CD4-positive, alpha-beta T cell (primary cell): ENCODE measurements at regions not wholly inside any gene's neighbourhood (a gene's known extent, or its start where the extent isn't known, plus 50 kb on each side); places are given as distances from the start of the nearest gene placed in this dataset.

ENCODE experiments used
- ATAC-seq: fragments of 200-7000 bp; cut with Tn5 transposase; one replicate; pipeline ENCODE4 v1.10.0; 2022; ENCODE audit warnings: mild to moderate bottlenecking; ENCODE audit not compliant: poor library complexity
- CTCF ChIA-PET: fragments of 350-600 bp; sonication (Branson Sonifier 250); formaldehyde crosslinking; loops from one replicate; lab custom pipeline; 2021; ENCODE audit warnings: antibody characterized with exemption, inconsistent platforms; lab: Charles Lee
- POLR2A ChIA-PET: fragments of 350-600 bp; sonication (Branson Sonifier 250); formaldehyde crosslinking; loops from one replicate; lab custom pipeline; 2021; ENCODE audit warnings: antibody characterized with exemption, inconsistent platforms; lab: Charles Lee
- DNase-seq, 14 experiments: peaks; one replicate each; pipeline ENCODE4 v3.0.0-alpha.2; 2013 to 2020; ENCODE audit warnings: mixed read lengths in 2 of 14
- H3K27ac ChIP-seq, 2 donors: one replicate each; pipeline versions ENCODE4 v1.5.1 to v1.7.0; 2013; ENCODE audit warnings: low read length in 2 of 2, low read depth in 1 of 2, mild to moderate bottlenecking in 1 of 2
- H3K27me3 ChIP-seq, 2 experiments: 1 replicate in 1 of 2; 2 replicates in 1 of 2; pipeline versions ENCODE4 v1.6.1 to v1.7.0; 2013; ENCODE audit warnings: low read length in 2 of 2, control low read depth in 1 of 2, mild to moderate bottlenecking in 1 of 2, moderate library complexity in 1 of 2; ENCODE audit not compliant: insufficient read depth in 2 of 2, control insufficient read depth in 1 of 2
- H3K36me3 ChIP-seq: one replicate; pipeline ENCODE4 v1.6.1; 2013; ENCODE audit warnings: low read length, control low read depth; ENCODE audit not compliant: insufficient read depth
- H3K4me1 ChIP-seq: one replicate; pipeline ENCODE4 v1.6.1; 2013; ENCODE audit warnings: low read length, control low read depth; ENCODE audit not compliant: insufficient read depth
- H3K4me3 ChIP-seq: one replicate; pipeline ENCODE4 v1.5.1; 2013; ENCODE audit warnings: mild to moderate bottlenecking, low read length, moderate library complexity
- H3K9me3 ChIP-seq, 2 experiments: 1 replicate in 1 of 2; 2 replicates in 1 of 2; pipeline versions ENCODE4 v1.6.1 to v1.7.0; 2013; ENCODE audit warnings: low read length in 2 of 2, mild to moderate bottlenecking in 2 of 2, control low read depth in 1 of 2, moderate library complexity in 1 of 2; ENCODE audit not compliant: control insufficient read depth in 1 of 2, insufficient read depth in 1 of 2
- H3K27ac Mint-ChIP-seq: one replicate; pipeline ENCODE4 v1.8.0; 2020; ENCODE audit warnings: mixed read lengths
- H3K27me3 Mint-ChIP-seq: one replicate; pipeline ENCODE4 v1.8.0; 2021; ENCODE audit warnings: mixed read lengths
- H3K36me3 Mint-ChIP-seq: one replicate; pipeline ENCODE4 v1.8.0; 2021; ENCODE audit warnings: low read depth, mixed read lengths
- H3K4me1 Mint-ChIP-seq: one replicate; pipeline ENCODE4 v1.8.0; 2021; ENCODE audit warnings: low read depth, mixed read lengths
- H3K4me3 Mint-ChIP-seq: one replicate; pipeline ENCODE4 v1.8.0; 2020; ENCODE audit warnings: mild to moderate bottlenecking, mixed read lengths
- H3K9me3 Mint-ChIP-seq: one replicate; pipeline ENCODE4 v1.8.0; 2020; ENCODE audit warnings: mixed read lengths
- intact Hi-C, 2 experiments: fragments of 100-400 bp; cut with DNase I in 1 of 2; cut with micrococcal nuclease in 1 of 2; formaldehyde crosslinking; loops; one replicate each; pipeline versions ENCODE4 v1.15.1 to v1.9.0; 2023 to 2025; cut with DNase I, micrococcal nuclease
- TF ChIP-seq, protein P1 (sequence below): fragments of 200-600 bp; IDR thresholded peaks from one replicate; pipeline ENCODE4 v1.8.0; 2022; ENCODE audit warnings: antibody characterized with exemption, mild to moderate bottlenecking

DNA sequence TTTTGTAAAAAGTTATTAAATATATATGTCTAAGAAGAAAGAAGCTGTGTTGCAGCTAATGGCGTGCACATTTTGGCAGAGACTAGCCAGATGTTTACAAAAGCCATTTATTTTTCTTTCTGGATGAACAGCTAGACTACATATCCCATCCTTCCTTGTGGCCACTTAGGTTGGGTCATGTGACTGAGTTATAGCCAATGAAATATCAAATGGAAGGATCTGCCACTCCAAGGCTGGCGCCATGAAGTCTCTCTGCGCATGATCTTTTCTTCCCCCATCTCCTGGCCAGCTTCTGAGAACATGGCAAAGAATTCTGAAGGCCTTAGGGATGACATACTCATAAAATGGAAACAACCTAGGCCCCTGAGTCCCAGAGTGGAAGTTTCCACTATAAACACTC, 244.2 kb upstream of the DAB2 start:
- no peaks in the 10 kb centered on the region for H3K27me3 ChIP-seq
- H3K4me3 ChIP-seq: no peak overlapping the region
- H3K4me1 ChIP-seq: no peaks in the 10 kb centered on the region
- ChIA-PET CTCF (no interaction called here), POLR2A (no interaction called here)
- H3K4me1 Mint-ChIP-seq: no peaks in the 10 kb centered on the region
- H3K9me3 ChIP-seq: peaks cover 0 to 8% of the 10 kb centered on the region in 2 experiments
- no peaks in the 10 kb centered on the region for H3K9me3 Mint-ChIP-seq
- TF ChIP-seq, protein P1, sequence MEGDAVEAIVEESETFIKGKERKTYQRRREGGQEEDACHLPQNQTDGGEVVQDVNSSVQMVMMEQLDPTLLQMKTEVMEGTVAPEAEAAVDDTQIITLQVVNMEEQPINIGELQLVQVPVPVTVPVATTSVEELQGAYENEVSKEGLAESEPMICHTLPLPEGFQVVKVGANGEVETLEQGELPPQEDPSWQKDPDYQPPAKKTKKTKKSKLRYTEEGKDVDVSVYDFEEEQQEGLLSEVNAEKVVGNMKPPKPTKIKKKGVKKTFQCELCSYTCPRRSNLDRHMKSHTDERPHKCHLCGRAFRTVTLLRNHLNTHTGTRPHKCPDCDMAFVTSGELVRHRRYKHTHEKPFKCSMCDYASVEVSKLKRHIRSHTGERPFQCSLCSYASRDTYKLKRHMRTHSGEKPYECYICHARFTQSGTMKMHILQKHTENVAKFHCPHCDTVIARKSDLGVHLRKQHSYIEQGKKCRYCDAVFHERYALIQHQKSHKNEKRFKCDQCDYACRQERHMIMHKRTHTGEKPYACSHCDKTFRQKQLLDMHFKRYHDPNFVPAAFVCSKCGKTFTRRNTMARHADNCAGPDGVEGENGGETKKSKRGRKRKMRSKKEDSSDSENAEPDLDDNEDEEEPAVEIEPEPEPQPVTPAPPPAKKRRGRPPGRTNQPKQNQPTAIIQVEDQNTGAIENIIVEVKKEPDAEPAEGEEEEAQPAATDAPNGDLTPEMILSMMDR: no peak
- H3K27ac Mint-ChIP-seq: no peak overlapping the region
- H3K36me3 Mint-ChIP-seq: no peaks in the 10 kb centered on the region
- ATAC-seq (no peak), DNase-seq (no peak)
- peaks cover 8% of the 10 kb centered on the region for H3K27me3 Mint-ChIP-seq
- H3K4me3 Mint-ChIP-seq: no peak overlapping the region
- H3K36me3 ChIP-seq: no peaks in the 10 kb centered on the region
- intact Hi-C loops: no loop called here
- H3K27ac ChIP-seq: no peak overlapping the region

DNA sequence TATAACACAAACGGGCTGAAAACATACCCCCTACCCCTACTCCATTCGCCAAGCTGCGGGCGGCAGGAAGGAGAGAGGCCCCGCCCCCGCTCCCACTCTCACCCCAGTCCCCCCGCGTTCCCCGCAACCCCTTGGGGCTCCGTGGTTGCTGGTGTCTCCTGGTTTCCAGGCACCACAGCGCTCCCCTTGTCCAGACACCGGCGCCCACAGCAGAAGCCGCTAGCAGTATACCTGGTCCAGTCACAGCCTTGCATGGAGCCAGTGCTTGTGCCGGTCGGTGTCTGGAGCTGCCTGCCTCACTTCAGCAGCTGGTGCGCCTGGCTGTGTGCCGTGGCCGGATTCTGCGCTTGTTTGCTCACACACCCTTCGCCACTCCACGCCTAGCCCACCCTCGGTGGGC, 240.5 kb upstream of the DAB2 start:
- intact Hi-C loops: no loop called here
- H3K4me3 ChIP-seq: no peak overlapping the region
- DNase-seq (no peak), ATAC-seq (no peak)
- no peaks in the 10 kb centered on the region for H3K9me3 Mint-ChIP-seq
- H3K27me3 Mint-ChIP-seq: no peaks in the 10 kb centered on the region
- TF ChIP-seq, protein P1: no peak
- H3K4me1 Mint-ChIP-seq: no peaks in the 10 kb centered on the region
- CTCF ChIA-PET: no interaction called here
- no peaks in the 10 kb centered on the region for H3K4me1 ChIP-seq
- POLR2A ChIA-PET: no interaction called here
- no peak overlapping the region for H3K27ac ChIP-seq
- no peaks in the 10 kb centered on the region for H3K36me3 Mint-ChIP-seq
- H3K36me3 ChIP-seq: no peaks in the 10 kb centered on the region
- peaks cover 0 to 8% of the 10 kb centered on the region in 2 experiments for H3K9me3 ChIP-seq
- H3K4me3 Mint-ChIP-seq: no peak overlapping the region
- H3K27me3 ChIP-seq: peaks cover 0 to 3% of the 10 kb centered on the region in 2 experiments
- no peak overlapping the region for H3K27ac Mint-ChIP-seq

GRCh38 chr5:39662945-39663344, 238.2 kb upstream of the DAB2 start:
- Mint-ChIP-seq H3K36me3 (no peaks in the 10 kb centered on the region), H3K9me3 (no peaks in the 10 kb centered on the region), H3K4me1 (peaks cover 7% of the 10 kb centered on the region), H3K27ac (no peak overlapping the region), H3K4me3 (no peak overlapping the region), H3K27me3 (no peaks in the 10 kb centered on the region)
- H3K4me3 ChIP-seq: no peak overlapping the region
- CTCF ChIA-PET: no interaction called here
- DNase-seq (no peak), ATAC-seq (no peak)
- no peaks in the 10 kb centered on the region for H3K36me3 ChIP-seq
- peaks cover 0 to 8% of the 10 kb centered on the region in 2 experiments for H3K9me3 ChIP-seq
- no peak overlapping the region for H3K27ac ChIP-seq
- no peaks in the 10 kb centered on the region for H3K4me1 ChIP-seq
- intact Hi-C loops: no loop called here
- POLR2A ChIA-PET: no interaction called here
- TF ChIP-seq, protein P1: no peak
- H3K27me3 ChIP-seq: peaks cover 0 to 3% of the 10 kb centered on the region in 2 experiments
